Neural cell (in vitro differentiated cells): ENCODE measurements at regions not wholly inside any gene's neighbourhood (a gene's known extent, or its start where the extent isn't known, plus 50 kb on each side); places are given as distances from the start of the nearest gene placed in this dataset.

Experiments used
- H2AFZ ChIP-seq: fragments of 200-600, 300-800 bp; sonication (generic), shearing (Covaris generic); 2 replicates; pipeline ENCODE4 v1.6.0; 2014; ENCODE audit warnings: low read depth, mild to moderate bottlenecking, antibody characterized with exemption, low read length, moderate library complexity
- H3F3A ChIP-seq: fragments of 200-600 bp; shearing (Covaris generic); 2 replicates; pipeline ENCODE4 v1.6.1; 2016; ENCODE audit warnings: mild to moderate bottlenecking, moderate library complexity, mixed read lengths, antibody characterized with exemption, low read length; ENCODE audit not compliant: insufficient read depth, poor library complexity, severe bottlenecking
- H3K27ac ChIP-seq: fragments of 200-600, 300-800 bp; sonication (generic), shearing (Covaris generic); 2 replicates; pipeline ENCODE4 v1.5.1; 2014; ENCODE audit warnings: mild to moderate bottlenecking, low read length, moderate library complexity
- H3K27me3 ChIP-seq: fragments of 300-800, 200-600 bp; sonication (generic), shearing (Covaris generic); 2 replicates; pipeline ENCODE4 v1.6.0; 2014; ENCODE audit warnings: mild to moderate bottlenecking, low read depth, low read length, moderate library complexity; ENCODE audit not compliant: insufficient read depth
- H3K36me3 ChIP-seq: fragments of 300-800, 200-600 bp; sonication (generic), shearing (Covaris generic); 2 replicates; pipeline ENCODE4 v1.5.1; 2014; ENCODE audit warnings: mild to moderate bottlenecking, antibody characterized with exemption, low read length, moderate library complexity; ENCODE audit not compliant: insufficient read depth
- H3K4me2 ChIP-seq: fragments of 300-800, 200-600 bp; sonication (generic), shearing (Covaris generic); 2 replicates; pipeline ENCODE4 v1.6.0; 2014; ENCODE audit warnings: mild to moderate bottlenecking, low read length
- H3K4me3 ChIP-seq: fragments of 300-800, 200-600 bp; sonication (generic), shearing (Covaris generic); 2 replicates; pipeline ENCODE4 v1.5.1; 2014; ENCODE audit warnings: mild to moderate bottlenecking, low read length, moderate library complexity
- H3K79me2 ChIP-seq: fragments of 200-600 bp; shearing (Covaris generic); replicated peaks from 2 replicates; pipeline ENCODE4 v1.6.0; 2014; ENCODE audit warnings: mild to moderate bottlenecking, low read length, moderate library complexity; ENCODE audit not compliant: insufficient read depth
- H3K9ac ChIP-seq: fragments of 300-800, 200-600 bp; sonication (generic), shearing (Covaris generic); 2 replicates; pipeline ENCODE4 v1.6.1; 2016; ENCODE audit warnings: mild to moderate bottlenecking, low read length, mixed read lengths
- H3K9me2 ChIP-seq: fragments of 200-600 bp; shearing (Covaris generic); 2 replicates; pipeline ENCODE4 v1.6.1; 2016; ENCODE audit warnings: mild to moderate bottlenecking, low read length, mixed read lengths; ENCODE audit not compliant: insufficient read depth
- H3K9me3 ChIP-seq: fragments of 200-600, 300-800 bp; sonication (generic), shearing (Covaris generic); 2 replicates; pipeline ENCODE4 v1.6.1; 2016; ENCODE audit warnings: mild to moderate bottlenecking, mixed run types, low read length, moderate library complexity, mixed read lengths
- H4K20me1 ChIP-seq: fragments of 200-600 bp; shearing (Covaris generic); 2 replicates; pipeline ENCODE4 v1.6.1; 2016; ENCODE audit warnings: mild to moderate bottlenecking, mixed run types; ENCODE audit not compliant: insufficient read depth
- EP300 ChIP-seq: fragments of 450-650 bp; conservative IDR thresholded peaks from 2 replicates; pipeline ENCODE4 v1.6.1; 2014; ENCODE audit warnings: antibody characterized with exemption, mild to moderate bottlenecking, moderate library complexity; ENCODE audit not compliant: poor library complexity, severe bottlenecking
- EZH2 ChIP-seq: fragments of 200-600, 300-800 bp; shearing (Covaris generic), sonication (generic); IDR thresholded peaks from 2 replicates; pipeline ENCODE4 v1.6.1; 2014; ENCODE audit warnings: antibody characterized with exemption, low read length, borderline replicate concordance, mild to moderate bottlenecking; ENCODE audit not compliant: insufficient read depth, poor library complexity, severe bottlenecking
- MXI1 ChIP-seq: fragments of 450-650 bp; conservative IDR thresholded peaks from 2 replicates; pipeline ENCODE4 v1.6.1; 2014; ENCODE audit warnings: antibody characterized with exemption, mild to moderate bottlenecking; ENCODE audit not compliant: poor library complexity, severe bottlenecking
- POLR2AphosphoS5 ChIP-seq: IDR thresholded peaks from 2 replicates; pipeline ENCODE4 v1.6.1; 2012
- RAD21 ChIP-seq: fragments of 450-650 bp; conservative IDR thresholded peaks from 2 replicates; pipeline ENCODE4 v1.6.1; 2014; ENCODE audit warnings: antibody characterized with exemption, mild to moderate bottlenecking, moderate library complexity
- SMC3 ChIP-seq: fragments of 450-650 bp; conservative IDR thresholded peaks from 2 replicates; pipeline ENCODE4 v1.6.1; 2014; ENCODE audit warnings: antibody characterized with exemption, mild to moderate bottlenecking, moderate library complexity; ENCODE audit not compliant: poor library complexity
- TAF1 ChIP-seq: IDR thresholded peaks from 2 replicates; pipeline ENCODE4 v1.6.1; 2012; ENCODE audit warnings: low read depth
- TF ChIP-seq, protein P1 (sequence below): IDR thresholded peaks from 2 replicates; pipeline ENCODE4 v1.6.1; 2012; ENCODE audit warnings: borderline replicate concordance
- TF ChIP-seq, protein P2 (sequence below): fragments of 450-650 bp; IDR thresholded peaks from 2 replicates; pipeline ENCODE4 v1.5.1; 2014; ENCODE audit warnings: antibody characterized with exemption, mild to moderate bottlenecking, moderate library complexity; ENCODE audit not compliant: poor library complexity, severe bottlenecking

DNA sequence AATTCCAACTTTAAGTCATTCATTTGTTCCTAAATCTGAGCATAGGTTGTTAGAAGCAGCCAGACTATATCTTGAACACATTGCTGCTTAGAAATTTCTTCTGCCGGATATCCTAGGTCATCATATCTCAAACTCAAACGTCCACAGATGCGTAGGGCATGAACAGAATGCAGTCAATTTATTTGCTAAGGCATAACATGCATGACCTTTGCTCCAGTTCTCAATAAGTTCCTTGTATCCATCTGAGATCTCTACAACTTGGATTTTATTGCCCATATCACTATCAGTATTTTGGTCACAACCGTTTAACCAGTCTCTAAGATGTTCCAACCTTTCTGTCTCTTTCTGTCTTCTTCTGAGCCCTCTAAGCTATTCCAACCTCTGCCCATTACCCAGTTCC is 210.9 kb upstream of the MANEA start:
- Histone ChIP-seq H3K9me2 (no peaks in the 10 kb centered on the region), H3K9ac (no peak overlapping the region), H3K36me3 (no peaks in the 10 kb centered on the region)

DNA sequence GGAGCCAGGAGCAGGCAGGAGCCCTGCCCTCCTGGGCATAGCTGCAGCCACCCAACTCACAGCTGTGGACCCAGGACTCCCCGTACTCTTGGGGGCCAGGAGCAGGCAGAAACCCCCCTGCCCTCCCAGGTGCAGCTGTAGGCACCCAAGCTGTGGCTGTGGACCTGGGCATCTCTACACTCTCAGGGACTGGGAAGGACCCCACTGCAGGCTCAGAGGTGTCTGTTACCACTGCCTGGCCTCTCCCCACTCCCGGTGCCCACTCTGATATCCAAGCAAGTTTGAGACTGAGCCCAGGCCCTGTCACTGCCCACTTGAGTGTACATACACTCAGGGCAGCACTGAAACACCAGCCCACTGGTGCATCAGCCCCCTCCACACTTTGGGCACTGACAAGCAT is 193.5 kb upstream of the MANEA start:
- Histone ChIP-seq H2AFZ (no peak overlapping the region), H3K9me3 (no peaks in the 10 kb centered on the region), H3K36me3 (no peaks in the 10 kb centered on the region), H3K9me2 (no peaks in the 10 kb centered on the region), H3K9ac (no peak overlapping the region), H3K27ac (no peak overlapping the region), H3K27me3 (no peaks in the 10 kb centered on the region), H3F3A (no peaks in the 10 kb centered on the region), H3K79me2 (no peaks in the 10 kb centered on the region), H3K4me3 (no peak overlapping the region), H3K4me2 (no peak overlapping the region), H4K20me1 (no peaks in the 10 kb centered on the region)
- no peak for TF ChIP-seq RAD21
- TF ChIP-seq SMC3: no peak
- TF ChIP-seq, protein P1, sequence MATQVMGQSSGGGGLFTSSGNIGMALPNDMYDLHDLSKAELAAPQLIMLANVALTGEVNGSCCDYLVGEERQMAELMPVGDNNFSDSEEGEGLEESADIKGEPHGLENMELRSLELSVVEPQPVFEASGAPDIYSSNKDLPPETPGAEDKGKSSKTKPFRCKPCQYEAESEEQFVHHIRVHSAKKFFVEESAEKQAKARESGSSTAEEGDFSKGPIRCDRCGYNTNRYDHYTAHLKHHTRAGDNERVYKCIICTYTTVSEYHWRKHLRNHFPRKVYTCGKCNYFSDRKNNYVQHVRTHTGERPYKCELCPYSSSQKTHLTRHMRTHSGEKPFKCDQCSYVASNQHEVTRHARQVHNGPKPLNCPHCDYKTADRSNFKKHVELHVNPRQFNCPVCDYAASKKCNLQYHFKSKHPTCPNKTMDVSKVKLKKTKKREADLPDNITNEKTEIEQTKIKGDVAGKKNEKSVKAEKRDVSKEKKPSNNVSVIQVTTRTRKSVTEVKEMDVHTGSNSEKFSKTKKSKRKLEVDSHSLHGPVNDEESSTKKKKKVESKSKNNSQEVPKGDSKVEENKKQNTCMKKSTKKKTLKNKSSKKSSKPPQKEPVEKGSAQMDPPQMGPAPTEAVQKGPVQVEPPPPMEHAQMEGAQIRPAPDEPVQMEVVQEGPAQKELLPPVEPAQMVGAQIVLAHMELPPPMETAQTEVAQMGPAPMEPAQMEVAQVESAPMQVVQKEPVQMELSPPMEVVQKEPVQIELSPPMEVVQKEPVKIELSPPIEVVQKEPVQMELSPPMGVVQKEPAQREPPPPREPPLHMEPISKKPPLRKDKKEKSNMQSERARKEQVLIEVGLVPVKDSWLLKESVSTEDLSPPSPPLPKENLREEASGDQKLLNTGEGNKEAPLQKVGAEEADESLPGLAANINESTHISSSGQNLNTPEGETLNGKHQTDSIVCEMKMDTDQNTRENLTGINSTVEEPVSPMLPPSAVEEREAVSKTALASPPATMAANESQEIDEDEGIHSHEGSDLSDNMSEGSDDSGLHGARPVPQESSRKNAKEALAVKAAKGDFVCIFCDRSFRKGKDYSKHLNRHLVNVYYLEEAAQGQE: no peak

More for the DNA sequence above, 210.9 kb upstream of the MANEA start:
- H3K79me2 ChIP-seq: no peaks in the 10 kb centered on the region
- no peaks in the 10 kb centered on the region for H3F3A ChIP-seq
- TF ChIP-seq TAF1 (no peak), RAD21 (no peak), POLR2AphosphoS5 (no peak), EZH2 (no peak), EP300 (no peak), MXI1 (no peak), SMC3 (no peak)
- TF ChIP-seq, protein P1: no peak
- TF ChIP-seq, protein P2, sequence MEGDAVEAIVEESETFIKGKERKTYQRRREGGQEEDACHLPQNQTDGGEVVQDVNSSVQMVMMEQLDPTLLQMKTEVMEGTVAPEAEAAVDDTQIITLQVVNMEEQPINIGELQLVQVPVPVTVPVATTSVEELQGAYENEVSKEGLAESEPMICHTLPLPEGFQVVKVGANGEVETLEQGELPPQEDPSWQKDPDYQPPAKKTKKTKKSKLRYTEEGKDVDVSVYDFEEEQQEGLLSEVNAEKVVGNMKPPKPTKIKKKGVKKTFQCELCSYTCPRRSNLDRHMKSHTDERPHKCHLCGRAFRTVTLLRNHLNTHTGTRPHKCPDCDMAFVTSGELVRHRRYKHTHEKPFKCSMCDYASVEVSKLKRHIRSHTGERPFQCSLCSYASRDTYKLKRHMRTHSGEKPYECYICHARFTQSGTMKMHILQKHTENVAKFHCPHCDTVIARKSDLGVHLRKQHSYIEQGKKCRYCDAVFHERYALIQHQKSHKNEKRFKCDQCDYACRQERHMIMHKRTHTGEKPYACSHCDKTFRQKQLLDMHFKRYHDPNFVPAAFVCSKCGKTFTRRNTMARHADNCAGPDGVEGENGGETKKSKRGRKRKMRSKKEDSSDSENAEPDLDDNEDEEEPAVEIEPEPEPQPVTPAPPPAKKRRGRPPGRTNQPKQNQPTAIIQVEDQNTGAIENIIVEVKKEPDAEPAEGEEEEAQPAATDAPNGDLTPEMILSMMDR: no peak
- no peak overlapping the region for H3K4me2 ChIP-seq
- H2AFZ ChIP-seq: no peak overlapping the region
- no peak overlapping the region for H3K4me3 ChIP-seq
- no peaks in the 10 kb centered on the region for H3K9me3 ChIP-seq
- H3K27ac ChIP-seq: no peak overlapping the region
- no peaks in the 10 kb centered on the region for H3K27me3 ChIP-seq
- no peaks in the 10 kb centered on the region for H4K20me1 ChIP-seq
